ENCODE measurements at regions not wholly inside any gene's neighbourhood (a gene's known extent, or its start where the extent isn't known, plus 50 kb on each side); places are given as distances from the start of the nearest gene placed in this dataset.

GRCh38 chr12:124375789-124376175 is 80.9 kb downstream of the RFLNA start:
- no peak for TF ChIP-seq CTCF (IDR thresholded peaks at IDR 0.05; ENCODE audit: low read length)
- no peak for TF ChIP-seq EZH2 (IDR thresholded peaks at IDR 0.05; ENCODE audit: borderline replicate concordance, low read length)
